Right cardiac atrium (tissue), 5 donors: ENCODE measurements at regions not wholly inside any gene's neighbourhood (a gene's known extent, or its start where the extent isn't known, plus 50 kb on each side); places are given as distances from the start of the nearest gene placed in this dataset.

Experiments
- ATAC-seq, 2 donors: fragments of 200-7000 bp; cut with Tn5 transposase; one replicate each; pipeline versions ENCODE4 v1.8.0 to v1.9.1; 2020; ENCODE audit warnings: moderate library complexity in 2 of 2, mild to moderate bottlenecking in 1 of 2
- DNase-seq, 3 donors: peaks; one replicate each; pipeline ENCODE4 v3.0.0-alpha.2; 2020
- H3K27ac ChIP-seq: one replicate; pipeline ENCODE4 v1.5.1; 2013; ENCODE audit warnings: mild to moderate bottlenecking, low read length, control low read depth, moderate library complexity
- H3K27me3 ChIP-seq: one replicate; pipeline ENCODE4 v1.6.1; 2013; ENCODE audit not compliant: control insufficient read depth, insufficient read depth
- H3K4me1 ChIP-seq: one replicate; pipeline ENCODE4 v1.6.1; 2013; ENCODE audit warnings: low read length; ENCODE audit not compliant: control insufficient read depth, insufficient read depth
- H3K4me3 ChIP-seq: one replicate; pipeline ENCODE4 v1.5.1; 2013; ENCODE audit warnings: low read length, control low read depth
- H3K9me3 ChIP-seq: one replicate; pipeline ENCODE4 v1.6.1; 2013; ENCODE audit warnings: low read length; ENCODE audit not compliant: control insufficient read depth
- WGBS: extraction: QIAGEN DNeasy Blood & Tissue Kit; methylation state at CpG from one replicate; pipeline ENCODE4 v1.1.7; 2013; 5-methylcytosine and 5-hydroxymethylcytosine counted together
- intact Hi-C, 4 donors: fragments of 100-400 bp; cut with DNase I; formaldehyde crosslinking; loops; one replicate each; pipeline versions ENCODE4 v1.11.0 to v1.14.0; 2022 to 2023
- donor health status: healthy with polysubstance abuse.
- donor health status: DM: no; HTN: yes; CAD: no.
- donor health status: DM: no; HTN: no; CAD: no.
- donor health status: DM: no; HTN: yes; CAD: no; lungs with severe emphysema.
- donor health status: DM: yes; HTN: yes; CAD: no.

- DNase-seq: no peak
- no peaks in the 10 kb centered on the region for H3K9me3 ChIP-seq
- ATAC-seq: no peak
- H3K27ac ChIP-seq: no peak overlapping the region
- intact Hi-C loops: no loop called here
- H3K27me3 ChIP-seq: no peaks in the 10 kb centered on the region
- H3K4me3 ChIP-seq: no peak overlapping the region
- no peaks in the 10 kb centered on the region for H3K4me1 ChIP-seq
- WGBS: 76% methylated on average over 3 of the region's 3 CpGs
Observed at GRCh38 chr3:153618176-153618575, 456.1 kb downstream of the RAP2B start.

- H3K27ac ChIP-seq: no peak overlapping the region
- H3K4me1 ChIP-seq: no peaks in the 10 kb centered on the region
- intact Hi-C loops: no loop called here
- H3K9me3 ChIP-seq: no peaks in the 10 kb centered on the region
- WGBS: 94% methylated on average over 2 of the region's 2 CpGs
- DNase-seq: no peak
- ATAC-seq: no peak
- no peak overlapping the region for H3K4me3 ChIP-seq
- H3K27me3 ChIP-seq: no peaks in the 10 kb centered on the region
Observed at GRCh38 chr3:153619268-153619667, 457.2 kb downstream of the RAP2B start.

GRCh38 chr3:153621953-153622352 lies 459.9 kb downstream of the RAP2B start:
- Histone ChIP-seq H3K9me3 (no peaks in the 10 kb centered on the region), H3K4me1 (no peaks in the 10 kb centered on the region), H3K27me3 (no peaks in the 10 kb centered on the region), H3K4me3 (no peak overlapping the region), H3K27ac (no peak overlapping the region)
- ATAC-seq (no peak), DNase-seq (no peak)
- 75% methylated on average over 2 of the region's 2 CpGs for WGBS
- intact Hi-C loops: no loop called here

GRCh38 chr3:153623834-153624233 lies 461.8 kb downstream of the RAP2B start:
- Histone ChIP-seq H3K27me3 (no peaks in the 10 kb centered on the region), H3K4me3 (no peak overlapping the region), H3K4me1 (no peaks in the 10 kb centered on the region), H3K9me3 (no peaks in the 10 kb centered on the region), H3K27ac (no peak overlapping the region)
- DNase-seq (no peak), ATAC-seq (no peak)
- intact Hi-C loops: no loop called here
- 79% methylated on average over 1 of the region's 1 CpG for WGBS

- H3K4me1 ChIP-seq: no peaks in the 10 kb centered on the region
Observed at GRCh38 chr3:153624310-153625030, 462.4 kb downstream of the RAP2B start.

GRCh38 chr3:153625506-153625905 lies 463.5 kb downstream of the RAP2B start:
- ATAC-seq (no peak), DNase-seq (no peak)
- intact Hi-C loops: no loop called here
- Histone ChIP-seq H3K27ac (no peak overlapping the region), H3K4me3 (no peak overlapping the region), H3K9me3 (no peaks in the 10 kb centered on the region), H3K4me1 (no peaks in the 10 kb centered on the region), H3K27me3 (no peaks in the 10 kb centered on the region)
- 90% methylated on average over 3 of the region's 3 CpGs for WGBS

More at GRCh38 chr3:153624310-153625030, 462.4 kb downstream of the RAP2B start:
- H3K4me3 ChIP-seq: no peak overlapping the region
- DNase-seq (no peak), ATAC-seq (no peak)
- no peak overlapping the region for H3K27ac ChIP-seq
- H3K9me3 ChIP-seq: no peaks in the 10 kb centered on the region
- intact Hi-C loops: no loop called here
- H3K27me3 ChIP-seq: no peaks in the 10 kb centered on the region
- WGBS: 64% methylated on average over 6 of the region's 6 CpGs

- no peak overlapping the region for H3K4me3 ChIP-seq
- H3K27ac ChIP-seq: no peak overlapping the region
- H3K4me1 ChIP-seq: no peaks in the 10 kb centered on the region
- H3K9me3 ChIP-seq: no peaks in the 10 kb centered on the region
- WGBS: 79% methylated on average over 2 of the region's 2 CpGs
- H3K27me3 ChIP-seq: no peaks in the 10 kb centered on the region
- DNase-seq (no peak), ATAC-seq (no peak)
- intact Hi-C loops: no loop called here
Observed at GRCh38 chr3:153626158-153626557, 464.1 kb downstream of the RAP2B start.

- intact Hi-C loops: no loop called here
- peak overlapping the region; percentile 27 for H3K27ac ChIP-seq
- WGBS: 42% methylated on average over 4 of the region's 4 CpGs
- H3K9me3 ChIP-seq: no peaks in the 10 kb centered on the region
- H3K4me3 ChIP-seq: no peak overlapping the region
- peak in 1 of 2 donors; percentile 61 for ATAC-seq
- no peaks in the 10 kb centered on the region for H3K4me1 ChIP-seq
- no peak for DNase-seq
- H3K27me3 ChIP-seq: no peaks in the 10 kb centered on the region
Observed at GRCh38 chr3:153628591-153628990, 466.6 kb downstream of the RAP2B start.

- intact Hi-C loops: no loop called here
Observed at GRCh38 chr3:153629148-153629547, 467.1 kb downstream of the RAP2B start.

GRCh38 chr3:153631102-153631501 lies 469.1 kb downstream of the RAP2B start:
- 89% methylated on average over 2 of the region's 2 CpGs for WGBS
- ATAC-seq: no peak
- intact Hi-C loops: no loop called here
- H3K27ac ChIP-seq: no peak overlapping the region
- DNase-seq: no peak
- H3K4me3 ChIP-seq: no peak overlapping the region
- no peaks in the 10 kb centered on the region for H3K27me3 ChIP-seq
- no peaks in the 10 kb centered on the region for H3K4me1 ChIP-seq
- no peaks in the 10 kb centered on the region for H3K9me3 ChIP-seq

More at GRCh38 chr3:153629148-153629547, 467.1 kb downstream of the RAP2B start:
- DNase-seq (no peak), ATAC-seq (no peak)
- H3K9me3 ChIP-seq: no peaks in the 10 kb centered on the region
- H3K4me3 ChIP-seq: no peak overlapping the region
- H3K27me3 ChIP-seq: no peaks in the 10 kb centered on the region
- no peak overlapping the region for H3K27ac ChIP-seq
- H3K4me1 ChIP-seq: no peaks in the 10 kb centered on the region
- WGBS: 70% methylated on average over 2 of the region's 2 CpGs

- WGBS: 91% methylated on average over 2 of the region's 2 CpGs
Observed at GRCh38 chr3:153631664-153632063, 469.6 kb downstream of the RAP2B start.

GRCh38 chr3:153633407-153633806 lies 471.4 kb downstream of the RAP2B start:
- no peak overlapping the region for H3K4me3 ChIP-seq
- ATAC-seq (no peak), DNase-seq (no peak)
- H3K4me1 ChIP-seq: no peaks in the 10 kb centered on the region
- WGBS: 92% methylated on average over 1 of the region's 1 CpG
- H3K9me3 ChIP-seq: no peaks in the 10 kb centered on the region
- H3K27me3 ChIP-seq: no peaks in the 10 kb centered on the region
- H3K27ac ChIP-seq: no peak overlapping the region
- intact Hi-C loops: no loop called here

More at GRCh38 chr3:153631664-153632063, 469.6 kb downstream of the RAP2B start:
- Histone ChIP-seq H3K27me3 (no peaks in the 10 kb centered on the region), H3K4me3 (no peak overlapping the region), H3K4me1 (no peaks in the 10 kb centered on the region), H3K27ac (no peak overlapping the region), H3K9me3 (no peaks in the 10 kb centered on the region)
- no peak for DNase-seq
- ATAC-seq: no peak
- intact Hi-C loops: no loop called here
